HUES64 (cell line): ENCODE measurements at regions not wholly inside any gene's neighbourhood (a gene's known extent, or its start where the extent isn't known, plus 50 kb on each side); places are given as distances from the start of the nearest gene placed in this dataset.

Experiments
- H3K27ac ChIP-seq: 2 replicates; pipeline ENCODE4 v1.7.0; 2013; ENCODE audit warnings: low read depth, low read length, inconsistent platforms
- H3K27me3 ChIP-seq: 2 replicates; pipeline ENCODE4 v1.6.1; 2013; ENCODE audit warnings: mild to moderate bottlenecking, low read length; ENCODE audit not compliant: insufficient read depth
- H3K36me3 ChIP-seq: 2 replicates; pipeline ENCODE4 v1.6.1; 2013; ENCODE audit warnings: mild to moderate bottlenecking, low read length; ENCODE audit not compliant: insufficient read depth
- H3K4me1 ChIP-seq: 2 replicates; pipeline ENCODE4 v1.6.1; 2013; ENCODE audit warnings: mild to moderate bottlenecking, low read length, moderate library complexity; ENCODE audit not compliant: insufficient read depth
- H3K4me3 ChIP-seq: 2 replicates; pipeline ENCODE4 v1.5.1; 2013; ENCODE audit warnings: mild to moderate bottlenecking, low read length, moderate library complexity
- H3K9ac ChIP-seq: 2 replicates; pipeline ENCODE4 v1.6.1; 2013; ENCODE audit warnings: mild to moderate bottlenecking, low read depth, low read length
- H3K9me3 ChIP-seq: 2 replicates; pipeline ENCODE4 v1.6.1; 2013; ENCODE audit warnings: low read depth, low read length; ENCODE audit not compliant: insufficient read depth
- WGBS: fragments of 150-250, 120-280 bp; methylation state at CpG from one replicate; pipeline ENCODE4 v1.1.7; 2013; ENCODE audit warnings: missing lambda C conversion rate; 5-methylcytosine and 5-hydroxymethylcytosine counted together

GRCh38 chr20:4544765-4545164 is 141.5 kb upstream of the PRNP start:
- Histone ChIP-seq H3K4me1 (peaks cover 17% of the 10 kb centered on the region), H3K27me3 (no peaks in the 10 kb centered on the region), H3K36me3 (no peaks in the 10 kb centered on the region), H3K4me3 (no peak overlapping the region), H3K9ac (no peak overlapping the region), H3K27ac (no peak overlapping the region), H3K9me3 (no peaks in the 10 kb centered on the region)
- 100% methylated on average over 1 of the region's 2 CpGs for WGBS

- no peak overlapping the region for H3K27ac ChIP-seq
- 86% methylated on average over 4 of the region's 4 CpGs for WGBS
- no peak overlapping the region for H3K9ac ChIP-seq
- H3K4me1 ChIP-seq = peaks cover 15% of the 10 kb centered on the region
- H3K4me3 ChIP-seq = no peak overlapping the region
- no peaks in the 10 kb centered on the region for H3K36me3 ChIP-seq
- H3K9me3 ChIP-seq = no peaks in the 10 kb centered on the region
- no peaks in the 10 kb centered on the region for H3K27me3 ChIP-seq
Measured at GRCh38 chr20:4542270-4542669, 144.0 kb upstream of the PRNP start.

GRCh38 chr20:4534315-4534714 is 151.9 kb upstream of the PRNP start:
- 0 out of 2 replicates have a peak, but pooled peaks cover 3% of the 10 kb centered on the region for H3K9me3 ChIP-seq
- H3K9ac ChIP-seq = no peak overlapping the region
- WGBS = 85% methylated on average over 3 of the region's 3 CpGs
- H3K4me1 ChIP-seq = no peaks in the 10 kb centered on the region
- H3K27me3 ChIP-seq = no peaks in the 10 kb centered on the region
- no peak overlapping the region for H3K4me3 ChIP-seq
- H3K36me3 ChIP-seq = no peaks in the 10 kb centered on the region
- H3K27ac ChIP-seq = no peak overlapping the region

GRCh38 chr20:4533368-4534133 is 152.7 kb upstream of the PRNP start:
- no peak overlapping the region for H3K9ac ChIP-seq
- H3K36me3 ChIP-seq = no peaks in the 10 kb centered on the region
- no peak overlapping the region for H3K27ac ChIP-seq
- WGBS = 88% methylated on average over 10 of the region's 10 CpGs
- no peaks in the 10 kb centered on the region for H3K27me3 ChIP-seq
- no peaks in the 10 kb centered on the region for H3K4me1 ChIP-seq
- no peak overlapping the region for H3K4me3 ChIP-seq
- H3K9me3 ChIP-seq = 0 out of 2 replicates have a peak, but pooled peaks cover 3% of the 10 kb centered on the region

- no peaks in the 10 kb centered on the region for H3K36me3 ChIP-seq
- no peak overlapping the region for H3K9ac ChIP-seq
- H3K4me1 ChIP-seq = no peaks in the 10 kb centered on the region
- no peaks in the 10 kb centered on the region for H3K27me3 ChIP-seq
- H3K27ac ChIP-seq = no peak overlapping the region
- WGBS = 85% methylated on average over 1 of the region's 1 CpG
- H3K4me3 ChIP-seq = no peak overlapping the region
- 0 out of 2 replicates have a peak, but pooled peaks cover 3% of the 10 kb centered on the region for H3K9me3 ChIP-seq
Measured at GRCh38 chr20:4532772-4533171, 153.5 kb upstream of the PRNP start.

- WGBS = 90% methylated on average over 1 of the region's 1 CpG
- Histone ChIP-seq H3K9me3 (no peaks in the 10 kb centered on the region), H3K9ac (no peak overlapping the region), H3K27me3 (no peaks in the 10 kb centered on the region), H3K4me3 (no peak overlapping the region), H3K27ac (no peak overlapping the region), H3K4me1 (no peaks in the 10 kb centered on the region), H3K36me3 (no peaks in the 10 kb centered on the region)
Measured at GRCh38 chr20:4524792-4525191, 161.5 kb upstream of the PRNP start.

- Histone ChIP-seq H3K4me3 (no peak overlapping the region), H3K27ac (no peak overlapping the region), H3K36me3 (no peaks in the 10 kb centered on the region), H3K27me3 (no peaks in the 10 kb centered on the region), H3K4me1 (no peaks in the 10 kb centered on the region), H3K9ac (no peak overlapping the region), H3K9me3 (no peaks in the 10 kb centered on the region)
- no CpG with 5 or more reads among the region's 3 CpGs for WGBS
Measured at GRCh38 chr20:4524307-4524706, 161.9 kb upstream of the PRNP start.

GRCh38 chr20:4522310-4522709 is 163.9 kb upstream of the PRNP start:
- no peaks in the 10 kb centered on the region for H3K27me3 ChIP-seq
- no peaks in the 10 kb centered on the region for H3K9me3 ChIP-seq
- no peaks in the 10 kb centered on the region for H3K36me3 ChIP-seq
- no peak overlapping the region for H3K4me3 ChIP-seq
- 96% methylated on average over 8 of the region's 8 CpGs for WGBS
- H3K4me1 ChIP-seq = no peaks in the 10 kb centered on the region
- no peak overlapping the region for H3K27ac ChIP-seq
- H3K9ac ChIP-seq = no peak overlapping the region

GRCh38 chr20:4521170-4521968 is 164.9 kb upstream of the PRNP start:
- no peaks in the 10 kb centered on the region for H3K9me3 ChIP-seq
- WGBS = 87% methylated on average over 16 of the region's 16 CpGs
- H3K27ac ChIP-seq = no peak overlapping the region
- no peak overlapping the region for H3K9ac ChIP-seq
- H3K4me3 ChIP-seq = no peak overlapping the region
- no peaks in the 10 kb centered on the region for H3K4me1 ChIP-seq
- H3K36me3 ChIP-seq = no peaks in the 10 kb centered on the region
- H3K27me3 ChIP-seq = no peaks in the 10 kb centered on the region

GRCh38 chr20:4519534-4519933 is 166.7 kb upstream of the PRNP start:
- no peak overlapping the region for H3K27ac ChIP-seq
- WGBS = 28% methylated on average over 2 of the region's 2 CpGs
- no peak overlapping the region for H3K9ac ChIP-seq
- no peaks in the 10 kb centered on the region for H3K36me3 ChIP-seq
- H3K27me3 ChIP-seq = no peaks in the 10 kb centered on the region
- H3K4me1 ChIP-seq = no peaks in the 10 kb centered on the region
- H3K4me3 ChIP-seq = no peak overlapping the region
- no peaks in the 10 kb centered on the region for H3K9me3 ChIP-seq

GRCh38 chr20:4516876-4517275 is 169.4 kb upstream of the PRNP start:
- H3K36me3 ChIP-seq = no peaks in the 10 kb centered on the region

More at GRCh38 chr20:4516876-4517275, 169.4 kb upstream of the PRNP start:
- Histone ChIP-seq H3K9ac (no peak overlapping the region), H3K4me1 (peaks cover 15% of the 10 kb centered on the region), H3K4me3 (no peak overlapping the region), H3K27me3 (no peaks in the 10 kb centered on the region), H3K27ac (no peak overlapping the region), H3K9me3 (no peaks in the 10 kb centered on the region)
- WGBS = 68% methylated on average over 1 of the region's 1 CpG
